A673 (cell line): ENCODE measurements at regions not wholly inside any gene's neighbourhood (a gene's known extent, or its start where the extent isn't known, plus 50 kb on each side); places are given as distances from the start of the nearest gene placed in this dataset.

Experiments used
- EZH2 ChIP-seq: fragments of 200-600 bp; sonication (generic); IDR thresholded peaks from 2 replicates; pipeline ENCODE4 v1.6.1; 2017; ENCODE audit warnings: borderline replicate concordance, low read depth, mild to moderate bottlenecking, mixed read lengths, antibody characterized with exemption, low read length; ENCODE audit not compliant: poor library complexity, severe bottlenecking
- TF ChIP-seq, protein P1 (sequence below): fragments of 300-800, 200-600 bp; sonication (generic); conservative IDR thresholded peaks from 2 replicates; pipeline ENCODE4 v1.5.1; 2017; ENCODE audit warnings: low read depth, mild to moderate bottlenecking, antibody characterized with exemption, low read length, moderate library complexity, mixed read lengths

DNA sequence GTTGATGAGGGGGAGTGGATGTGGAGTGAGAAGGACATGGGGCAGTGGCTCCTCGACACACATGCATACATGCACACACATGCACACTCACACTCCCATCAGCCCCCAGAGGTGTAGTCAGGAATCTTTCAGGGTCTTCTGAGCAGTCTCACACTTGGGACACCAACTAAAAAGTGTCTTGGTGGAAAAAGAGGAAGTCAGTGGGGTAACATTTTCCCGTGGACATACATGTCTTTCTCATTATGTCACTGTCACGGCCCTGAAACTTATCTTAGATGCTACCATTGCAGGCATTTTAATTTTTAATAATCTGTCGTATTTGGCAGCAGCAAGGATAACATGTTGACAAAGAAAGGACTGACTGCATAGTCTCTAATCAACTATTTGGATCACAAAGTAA is 261.1 kb downstream of the ADGRG6 start:
- TF ChIP-seq, protein P1, sequence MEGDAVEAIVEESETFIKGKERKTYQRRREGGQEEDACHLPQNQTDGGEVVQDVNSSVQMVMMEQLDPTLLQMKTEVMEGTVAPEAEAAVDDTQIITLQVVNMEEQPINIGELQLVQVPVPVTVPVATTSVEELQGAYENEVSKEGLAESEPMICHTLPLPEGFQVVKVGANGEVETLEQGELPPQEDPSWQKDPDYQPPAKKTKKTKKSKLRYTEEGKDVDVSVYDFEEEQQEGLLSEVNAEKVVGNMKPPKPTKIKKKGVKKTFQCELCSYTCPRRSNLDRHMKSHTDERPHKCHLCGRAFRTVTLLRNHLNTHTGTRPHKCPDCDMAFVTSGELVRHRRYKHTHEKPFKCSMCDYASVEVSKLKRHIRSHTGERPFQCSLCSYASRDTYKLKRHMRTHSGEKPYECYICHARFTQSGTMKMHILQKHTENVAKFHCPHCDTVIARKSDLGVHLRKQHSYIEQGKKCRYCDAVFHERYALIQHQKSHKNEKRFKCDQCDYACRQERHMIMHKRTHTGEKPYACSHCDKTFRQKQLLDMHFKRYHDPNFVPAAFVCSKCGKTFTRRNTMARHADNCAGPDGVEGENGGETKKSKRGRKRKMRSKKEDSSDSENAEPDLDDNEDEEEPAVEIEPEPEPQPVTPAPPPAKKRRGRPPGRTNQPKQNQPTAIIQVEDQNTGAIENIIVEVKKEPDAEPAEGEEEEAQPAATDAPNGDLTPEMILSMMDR = no peak
- no peak for TF ChIP-seq EZH2
